HG03558 (cell line): ENCODE measurements at regions not wholly inside any gene's neighbourhood (a gene's known extent, or its start where the extent isn't known, plus 50 kb on each side); places are given as distances from the start of the nearest gene placed in this dataset.

Source experiments
- ATAC-seq: cut with Tn5 transposase; IDR thresholded peaks from one replicate; pipeline ENCODE4 v1.9.1; 2021; ENCODE audit warnings: moderate number of reproducible peaks; ENCODE audit not compliant: unreplicated experiment; ENCODE audit errors: extremely low read depth

DNA sequence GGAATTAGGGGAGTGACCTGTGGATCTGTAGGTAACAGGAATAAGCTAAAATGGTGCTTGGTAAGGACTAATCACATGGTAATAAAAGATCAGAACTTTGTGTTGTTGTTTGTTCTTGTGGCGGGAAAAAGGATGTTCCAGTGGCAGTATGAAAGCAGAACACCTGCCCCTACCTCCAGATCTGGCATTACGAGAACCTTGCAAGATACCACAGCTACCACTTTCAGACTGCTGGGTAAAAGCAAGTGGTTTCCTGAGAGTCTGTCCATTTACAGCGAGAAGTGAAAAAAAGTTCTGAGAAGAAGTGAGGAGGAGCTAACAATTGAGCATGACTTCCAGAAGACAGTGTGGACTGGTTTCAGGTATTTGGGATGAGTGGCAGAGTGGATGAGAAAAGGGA lies 252.5 kb downstream of the TLE4 start:
- peak; percentile 87 for ATAC-seq

DNA sequence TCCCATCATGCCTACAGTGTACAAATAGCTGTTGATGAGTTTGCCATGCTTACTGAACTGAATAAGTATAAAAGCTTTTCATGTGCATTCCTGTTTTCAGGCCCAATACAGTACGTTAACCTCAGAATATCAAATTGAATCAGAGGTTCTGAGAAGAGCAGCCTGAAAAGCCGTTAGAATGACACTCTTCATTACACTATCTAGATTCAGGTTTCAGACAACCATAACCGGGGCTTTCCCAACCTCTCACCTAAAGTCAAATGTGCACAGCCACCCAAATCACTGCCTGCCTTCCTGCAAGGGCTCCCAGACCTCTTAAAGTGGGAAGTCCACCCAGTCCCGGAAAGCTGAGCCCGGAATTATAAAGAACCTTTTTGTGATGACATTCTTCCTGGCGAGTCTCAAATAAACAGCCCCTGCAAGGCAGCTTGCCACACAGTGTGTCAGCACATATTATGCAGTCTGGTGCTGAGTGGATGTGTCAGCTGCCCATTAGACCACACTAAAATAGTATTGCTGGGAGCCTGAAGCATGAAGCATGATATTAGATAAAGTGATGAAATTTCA lies 245.8 kb downstream of the TLE4 start:
- peak; percentile 69 for ATAC-seq

DNA sequence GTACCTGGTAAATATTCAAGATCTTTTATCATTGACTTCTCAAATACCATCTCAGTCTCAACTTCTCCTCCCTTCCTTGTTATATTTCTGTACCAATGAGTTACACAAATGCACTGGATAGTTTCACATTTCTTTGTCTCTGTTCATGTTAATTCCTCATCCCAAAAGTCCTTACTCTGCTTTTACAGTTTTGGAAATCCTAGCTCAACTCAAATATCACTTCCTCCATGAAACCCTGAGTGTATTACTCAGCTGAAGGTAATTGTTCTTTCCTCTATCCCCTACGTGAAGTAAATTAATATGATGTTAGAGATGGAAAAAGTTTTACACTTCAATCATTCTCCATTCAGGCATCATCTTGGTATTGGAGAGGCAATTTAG lies 241.5 kb downstream of the TLE4 start:
- ATAC-seq: no peak

DNA sequence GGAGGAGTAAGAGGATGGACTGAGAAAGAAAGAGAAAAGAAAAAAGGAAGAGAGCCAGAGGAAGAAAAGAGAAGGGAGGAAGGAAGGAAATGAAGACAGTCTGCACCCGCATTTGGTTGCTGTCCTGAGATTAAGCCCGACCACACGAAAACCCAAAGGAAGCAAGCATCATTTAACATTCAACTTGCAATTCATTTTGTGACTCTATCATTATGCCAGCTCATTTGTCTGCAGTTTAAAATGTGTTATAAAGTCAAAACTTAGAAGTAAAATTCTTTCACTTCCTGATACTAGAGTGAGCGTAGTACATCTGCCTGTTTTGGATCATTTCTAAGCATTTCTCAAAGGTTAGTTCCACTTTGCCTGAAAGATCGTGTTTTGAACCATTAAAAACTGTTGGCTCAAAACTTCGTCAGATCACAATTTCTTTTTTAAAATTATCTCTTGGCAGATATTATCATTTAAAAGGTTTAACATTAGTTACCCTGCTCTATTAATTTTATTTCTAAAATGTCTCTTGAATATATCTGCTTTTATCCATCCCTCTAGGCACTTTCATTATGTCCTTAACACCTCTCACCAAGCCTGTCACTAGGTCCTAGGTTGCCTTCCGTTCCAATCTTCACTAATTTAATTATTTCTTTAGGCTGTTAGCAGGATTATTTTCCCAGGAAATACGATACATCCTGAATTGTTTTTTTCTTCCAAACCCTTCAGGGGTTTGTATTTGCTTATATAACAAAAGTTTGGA lies 240.9 kb downstream of the TLE4 start:
- ATAC-seq: peak; percentile 50

DNA sequence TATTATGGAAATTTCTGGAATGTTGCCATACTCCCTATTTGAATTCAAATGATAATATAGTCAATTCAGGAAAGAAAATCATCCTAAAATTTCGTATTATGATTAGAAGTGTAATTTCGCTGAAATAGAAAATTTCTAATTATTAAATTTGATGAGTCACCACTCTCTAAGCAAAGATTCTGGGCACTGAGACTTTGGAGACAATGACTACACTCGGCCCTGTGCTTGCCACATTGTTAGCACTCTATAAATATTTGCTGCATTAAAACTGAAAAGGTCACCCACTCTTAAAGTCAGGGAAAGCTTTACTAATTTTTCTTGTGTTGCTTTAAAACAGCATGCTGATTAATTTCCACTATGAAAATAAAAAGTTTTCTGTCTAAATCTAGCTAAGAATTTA lies 240.3 kb downstream of the TLE4 start:
- no peak for ATAC-seq

DNA sequence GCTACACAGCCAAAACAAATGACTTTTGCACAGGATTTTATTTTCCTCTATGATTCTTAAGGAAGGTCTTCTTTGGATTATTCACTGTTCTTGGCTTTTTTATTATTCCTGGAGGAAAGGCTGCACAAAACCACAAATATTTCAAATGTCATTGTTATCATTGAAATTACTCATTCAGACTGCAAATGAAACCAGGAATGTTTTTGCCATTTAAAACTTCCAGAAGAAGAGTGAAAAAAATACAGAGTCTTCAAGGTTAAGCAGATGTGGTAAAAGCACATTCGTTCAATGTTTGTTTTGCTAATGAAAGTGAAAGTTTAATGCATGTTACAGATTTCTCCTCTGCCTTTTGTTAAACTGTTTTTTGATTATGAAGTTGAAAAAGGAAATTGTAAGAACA lies 238.2 kb downstream of the TLE4 start:
- no peak for ATAC-seq

DNA sequence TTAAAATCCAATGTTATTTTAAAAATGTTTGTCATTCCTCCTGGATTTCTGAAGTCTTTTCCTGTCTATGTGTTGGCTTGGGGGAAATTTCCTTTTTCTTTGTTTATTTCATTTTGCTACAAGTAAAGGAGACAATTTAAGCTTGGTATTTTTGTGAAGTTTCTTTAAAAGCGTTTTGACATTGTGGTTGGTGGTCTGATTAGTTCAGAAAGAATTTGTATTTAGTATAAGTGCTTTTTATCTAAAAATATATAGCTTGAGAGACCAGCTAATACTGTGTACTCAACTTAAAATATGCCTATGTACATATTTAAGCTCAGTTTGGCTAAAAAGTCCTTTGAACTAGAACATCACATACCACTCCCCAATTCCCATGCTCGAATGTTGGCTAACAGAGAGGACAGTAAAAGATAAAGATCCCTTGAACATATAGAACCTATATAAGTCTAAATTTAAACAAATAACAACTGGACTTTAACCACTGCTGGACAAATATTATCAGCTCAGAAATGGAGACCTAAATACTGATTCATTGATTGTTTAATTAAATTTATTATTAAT lies 237.6 kb downstream of the TLE4 start:
- no peak for ATAC-seq

DNA sequence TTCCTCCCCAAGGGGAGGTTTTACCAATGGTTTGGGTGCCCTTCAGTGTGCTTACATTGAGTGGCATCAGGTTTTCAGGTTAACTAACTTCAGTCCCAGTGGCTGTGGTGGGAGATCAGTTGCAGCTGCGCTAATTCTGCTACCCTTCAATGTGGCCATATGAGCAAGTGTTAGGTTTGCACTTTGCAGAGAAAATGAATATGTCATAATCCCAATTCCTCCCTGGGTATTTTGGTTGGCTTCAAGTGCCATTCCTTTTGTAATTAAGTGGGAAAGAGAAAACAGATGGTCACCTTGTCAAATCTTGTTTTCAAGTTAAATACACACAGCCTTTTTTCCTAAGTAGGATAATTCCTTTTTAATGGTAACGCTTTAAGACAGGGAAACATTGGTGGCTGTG lies 236.2 kb downstream of the TLE4 start:
- no peak for ATAC-seq

DNA sequence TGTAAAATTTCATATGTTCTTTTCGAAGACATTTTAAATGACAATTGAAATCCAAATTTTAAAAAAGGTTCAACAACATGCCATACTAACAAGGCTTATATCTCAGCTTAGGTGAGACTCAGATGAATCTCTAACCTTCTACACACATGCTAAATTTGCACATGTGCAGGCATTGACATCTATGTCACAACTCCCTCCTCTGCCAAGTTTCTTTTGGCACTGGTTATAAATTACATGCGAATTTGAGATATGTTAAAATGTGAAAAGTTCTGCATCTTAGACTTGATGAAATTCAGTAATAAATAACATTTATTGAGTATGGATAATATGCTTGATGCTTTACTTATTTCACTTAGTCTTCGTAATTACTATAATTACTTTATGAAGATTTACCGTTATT lies 234.3 kb downstream of the TLE4 start:
- no peak for ATAC-seq

DNA sequence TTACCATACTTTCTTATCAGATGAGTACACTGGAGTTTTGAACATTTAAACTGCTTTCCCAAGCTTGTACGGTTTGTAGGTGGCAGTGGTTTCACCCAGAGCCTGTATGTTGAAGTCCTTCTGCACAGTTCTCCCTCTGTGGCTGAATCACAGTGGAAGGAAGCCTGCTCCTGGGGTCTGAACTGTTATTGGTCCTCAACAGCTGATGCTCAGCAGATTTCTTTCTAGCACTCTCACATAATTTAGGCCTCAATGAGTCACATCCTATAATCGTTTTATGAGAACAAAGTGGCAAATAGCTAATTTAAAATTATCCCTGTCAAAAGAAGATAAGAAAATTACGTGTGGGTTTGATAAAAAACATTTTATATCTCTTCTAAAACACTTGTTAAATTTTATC lies 229.7 kb downstream of the TLE4 start:
- ATAC-seq: no peak

DNA sequence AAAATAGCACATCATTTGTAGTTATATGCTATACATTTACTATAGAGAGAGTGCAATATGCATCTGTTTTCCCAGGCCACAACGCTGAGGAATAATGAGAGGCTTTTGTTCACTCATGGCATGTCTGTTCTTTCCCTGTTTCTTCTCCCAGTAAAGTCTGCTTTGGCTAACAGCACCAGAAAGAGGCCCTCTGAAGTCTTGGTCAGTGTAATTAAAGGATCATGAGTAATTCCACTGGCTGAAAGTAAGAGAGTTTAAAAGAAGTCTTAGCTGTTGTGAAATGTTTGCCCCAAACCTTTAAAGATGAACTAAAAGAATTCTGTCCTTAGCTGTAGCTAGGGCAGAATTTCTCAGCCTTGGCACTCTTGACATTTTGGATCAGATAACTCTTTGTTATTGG lies 228.8 kb downstream of the TLE4 start:
- ATAC-seq: no peak

DNA sequence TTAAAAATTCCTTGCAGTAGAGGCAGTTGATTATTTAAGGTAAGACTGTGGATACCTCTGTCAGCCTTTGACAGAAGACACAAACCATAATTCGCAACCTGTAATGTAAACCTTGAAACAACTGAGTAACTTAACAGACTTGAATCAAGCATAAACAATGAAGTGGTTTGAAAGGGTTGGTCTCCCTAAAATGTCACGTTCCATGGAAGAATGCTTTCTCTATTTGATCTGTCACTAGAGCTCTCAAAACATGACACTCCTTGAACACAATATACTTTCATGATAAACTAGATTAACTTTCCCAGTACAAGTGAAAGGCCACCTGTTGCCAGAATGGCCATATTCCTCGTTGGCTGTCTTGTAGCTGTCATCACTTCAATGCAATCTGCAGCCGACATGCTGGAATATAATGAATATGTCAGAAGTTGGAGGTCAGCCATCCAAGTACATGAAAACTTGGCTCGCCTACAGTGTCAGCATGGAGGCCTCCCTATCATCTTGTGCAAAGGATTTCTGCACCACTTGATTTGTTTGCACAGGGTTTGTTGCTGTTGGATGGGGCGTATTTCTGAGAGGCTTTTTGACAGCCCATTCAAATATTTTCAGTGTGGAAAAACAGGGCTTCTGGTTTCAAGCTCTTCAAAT lies 228.0 kb downstream of the TLE4 start:
- ATAC-seq: no peak

DNA sequence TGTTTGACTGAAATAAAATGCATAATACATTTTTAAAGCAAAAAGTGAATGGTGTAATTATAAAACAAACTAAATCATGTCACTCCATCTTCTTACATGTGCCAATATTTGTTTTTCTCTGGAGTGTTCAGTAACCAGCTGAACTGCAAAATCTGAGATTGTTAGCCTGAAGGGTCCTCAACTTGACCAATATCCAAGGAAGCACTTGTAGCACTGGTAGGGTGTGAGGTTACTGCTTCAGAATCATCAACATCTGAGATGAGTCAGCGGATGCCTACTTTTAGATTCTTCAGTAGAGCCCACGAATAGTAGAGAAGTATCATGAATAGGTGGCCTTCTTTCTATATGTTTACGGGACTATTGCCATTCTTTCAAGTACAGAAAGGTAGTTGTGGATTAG lies 226.7 kb downstream of the TLE4 start:
- ATAC-seq: no peak

DNA sequence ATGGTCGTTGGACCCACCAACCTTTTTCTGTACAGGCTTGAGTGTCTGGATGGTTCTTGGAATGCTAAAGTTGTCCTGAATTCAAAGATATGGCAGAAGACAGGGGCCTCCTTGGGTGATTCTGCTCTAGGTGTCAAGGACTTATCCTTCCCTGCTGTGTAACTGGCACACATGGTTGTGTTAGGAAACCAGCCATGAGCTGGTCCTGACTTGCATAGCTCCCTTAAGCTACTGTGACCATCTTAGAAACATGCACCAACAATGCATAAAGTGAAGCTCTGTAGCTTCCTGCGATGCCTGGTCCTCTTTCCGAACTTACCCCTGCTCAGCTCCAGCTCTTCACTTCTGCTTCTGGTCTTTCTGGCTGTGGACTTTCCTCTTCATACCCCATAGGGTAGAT lies 224.6 kb downstream of the TLE4 start:
- ATAC-seq: no peak

DNA sequence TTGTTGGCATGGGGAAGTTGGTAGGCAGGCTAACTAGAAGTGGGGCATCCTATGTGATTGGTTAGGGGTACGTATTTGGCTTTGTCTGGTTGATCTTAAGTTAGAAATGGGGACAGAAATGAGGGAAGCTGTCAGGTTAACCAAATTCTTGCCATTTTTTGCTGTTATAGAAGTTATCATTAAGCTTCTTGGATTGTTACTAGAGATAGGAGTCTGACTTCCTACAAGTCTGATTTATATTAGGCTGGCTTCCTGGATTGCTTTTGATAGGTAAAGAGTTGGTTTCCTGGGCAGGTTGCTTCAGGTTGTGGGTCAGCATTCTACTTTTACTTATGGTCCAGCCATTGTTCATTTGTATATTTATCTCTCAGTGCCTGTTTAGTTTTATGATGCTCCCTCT lies 216.9 kb downstream of the TLE4 start:
- no peak for ATAC-seq

DNA sequence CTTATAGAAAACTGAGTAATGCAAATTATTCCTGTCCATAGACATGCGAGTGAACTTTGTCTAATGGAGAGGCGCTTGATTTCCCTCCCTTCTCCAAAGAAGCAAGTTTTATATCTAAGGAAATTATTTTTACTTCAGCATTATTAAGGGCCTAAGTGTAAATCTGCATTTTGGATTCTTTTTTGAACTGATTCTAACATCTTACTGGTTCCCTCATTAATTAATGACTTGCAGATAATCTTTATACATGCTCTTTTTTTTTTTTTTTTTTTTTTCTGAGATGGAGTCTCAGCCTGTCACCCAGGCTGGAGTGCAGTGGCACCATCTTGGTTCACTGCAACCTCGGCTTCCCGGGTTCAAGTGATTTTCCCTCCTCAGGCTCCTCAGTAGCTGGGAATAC lies 209.5 kb downstream of the TLE4 start:
- ATAC-seq: no peak

DNA sequence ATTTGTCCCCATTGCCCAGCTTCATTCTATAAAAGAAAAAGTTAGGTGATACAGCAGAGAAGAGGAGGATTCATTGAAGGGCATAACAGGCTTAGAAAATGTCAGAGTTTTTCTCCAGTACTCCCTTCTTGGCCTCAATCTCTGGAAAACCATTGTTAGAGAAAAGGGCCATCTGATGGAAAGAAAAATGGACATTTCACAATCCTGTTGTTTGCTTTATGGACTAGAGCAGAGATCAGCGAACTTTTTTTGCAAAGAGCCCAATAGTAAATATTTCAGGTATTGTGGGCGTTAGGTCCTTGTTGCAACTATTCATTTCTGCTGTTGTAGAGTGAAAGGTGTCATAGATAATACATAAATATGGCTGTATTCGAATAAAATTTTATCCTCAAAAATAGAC lies 208.8 kb downstream of the TLE4 start:
- ATAC-seq: no peak

DNA sequence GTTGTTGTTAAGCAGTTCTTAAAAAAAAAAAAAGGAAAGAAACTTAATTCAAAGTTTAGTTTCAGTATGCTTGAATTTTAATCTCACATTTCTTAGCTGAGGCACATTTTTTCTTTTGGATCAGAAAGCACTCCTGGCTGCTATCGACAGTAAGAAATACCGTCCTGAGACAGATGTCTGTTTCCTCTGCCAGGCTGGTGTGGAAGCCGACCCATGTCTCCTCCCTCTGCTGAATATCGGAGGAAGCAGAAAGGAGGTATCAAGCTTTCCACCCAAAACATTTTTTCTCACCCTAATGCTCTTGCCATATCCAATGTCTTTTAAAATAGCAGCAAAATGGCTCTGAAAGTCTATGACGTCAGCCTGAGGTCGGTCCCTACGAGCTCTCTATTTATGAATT lies 208.1 kb downstream of the TLE4 start:
- ATAC-seq: no peak

DNA sequence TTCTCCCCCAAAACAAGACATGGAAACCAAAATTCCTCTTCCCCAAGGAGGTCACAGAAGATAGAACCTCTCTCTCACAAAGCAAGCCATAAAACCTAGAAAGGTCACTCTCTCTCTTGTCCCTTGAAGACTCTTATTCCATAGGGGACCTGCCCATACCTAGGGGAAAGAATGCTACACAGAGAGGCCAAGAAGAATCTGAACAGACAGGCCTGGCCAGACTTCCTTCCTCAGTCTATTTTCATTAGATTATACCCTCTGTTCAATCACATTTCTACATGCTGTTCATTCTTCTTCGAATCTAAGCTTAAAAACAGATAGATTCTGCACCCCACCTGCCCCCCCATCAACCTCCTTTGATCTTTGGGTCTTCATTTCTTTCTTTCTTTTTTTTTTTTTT lies 206.8 kb downstream of the TLE4 start:
- ATAC-seq: no peak

DNA sequence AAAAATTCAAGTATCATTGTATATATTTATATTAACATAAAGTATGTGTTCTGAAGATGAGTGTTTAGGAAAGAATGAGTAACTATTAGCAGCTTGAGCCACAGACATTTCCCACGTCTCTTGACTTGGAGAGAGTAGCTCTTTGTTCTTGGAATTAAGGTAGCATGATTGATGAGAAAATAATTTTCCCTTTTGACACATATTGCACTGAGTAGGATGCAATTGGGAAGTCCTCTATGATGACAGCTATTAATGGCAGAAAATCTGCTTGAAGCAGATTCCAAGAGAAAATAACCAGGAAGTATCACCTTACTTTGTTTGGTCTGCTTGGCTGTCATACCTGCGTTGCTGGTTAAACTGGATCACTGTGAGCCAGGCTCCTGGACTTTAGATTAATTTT lies 204.8 kb downstream of the TLE4 start:
- no peak for ATAC-seq
